GM13977 (cell line): ENCODE measurements at regions not wholly inside any gene's neighbourhood (a gene's known extent, or its start where the extent isn't known, plus 50 kb on each side); places are given as distances from the start of the nearest gene placed in this dataset.

Experiments
- DNase-seq: peaks from one replicate; pipeline ENCODE4 v3.0.0; 2012; ENCODE audit warnings: low spot score
- CTCF ChIP-seq: IDR thresholded peaks from 2 replicates; pipeline ENCODE4 v1.5.1; 2012; ENCODE audit warnings: mild to moderate bottlenecking, control low read depth; ENCODE audit not compliant: insufficient read depth; ENCODE audit errors: extremely low read depth, missing control alignments
- in situ Hi-C: fragments of 300-500 bp; cut with MboI; formaldehyde crosslinking; loops from one replicate; pipeline ENCODE4 v1.12.0; 2022; ENCODE audit warnings: low sequenced_read_pairs, low pct_unique_long_range_greater_than_20kb, mixed read lengths, inconsistent platforms; ENCODE audit not compliant: unreplicated experiment

GRCh38 chr14:103199124-103199523 is 75.9 kb downstream of the TNFAIP2 start:
- no peak for TF ChIP-seq CTCF
- in situ Hi-C loops: no loop called here
- no peak for DNase-seq

GRCh38 chr14:103201801-103202200 is 78.5 kb downstream of the TNFAIP2 start:
- TF ChIP-seq CTCF: no peak
- in situ Hi-C loops: no loop called here
- no peak for DNase-seq

GRCh38 chr14:103204852-103205540 is 81.7 kb downstream of the TNFAIP2 start:
- DNase-seq: no peak

GRCh38 chr14:103205541-103205906 is 82.3 kb downstream of the TNFAIP2 start:
- in situ Hi-C loops: no loop called here
- DNase-seq: no peak
- no peak for TF ChIP-seq CTCF

More at GRCh38 chr14:103204852-103205540, 81.7 kb downstream of the TNFAIP2 start:
- in situ Hi-C loops: no loop called here
- no peak for TF ChIP-seq CTCF

DNA sequence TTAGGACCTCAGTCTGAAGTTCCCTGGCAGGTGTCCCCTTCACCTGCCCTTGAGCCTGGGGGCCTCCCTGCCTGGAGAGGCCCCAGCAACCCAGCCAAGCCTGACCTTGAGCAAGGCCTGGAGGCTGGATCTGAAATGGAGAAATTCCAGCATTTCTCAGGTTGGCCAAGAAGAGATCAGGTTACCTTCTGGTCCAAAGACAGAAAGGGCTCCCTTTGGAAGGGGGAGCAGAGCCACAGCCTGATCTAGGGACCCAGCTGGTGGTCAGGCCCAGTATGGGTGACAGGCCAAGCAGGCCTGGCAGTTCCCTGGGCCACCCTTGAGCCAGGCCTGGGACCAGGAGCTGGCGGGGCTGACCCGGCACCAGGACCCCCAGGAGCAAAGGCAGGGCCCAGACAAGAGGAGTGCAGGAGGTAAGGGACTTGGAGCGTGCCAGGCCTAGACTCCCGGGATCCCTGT is 82.8 kb downstream of the TNFAIP2 start:
- no peak for TF ChIP-seq CTCF
- no peak for DNase-seq
- in situ Hi-C loops: no loop called here

DNA sequence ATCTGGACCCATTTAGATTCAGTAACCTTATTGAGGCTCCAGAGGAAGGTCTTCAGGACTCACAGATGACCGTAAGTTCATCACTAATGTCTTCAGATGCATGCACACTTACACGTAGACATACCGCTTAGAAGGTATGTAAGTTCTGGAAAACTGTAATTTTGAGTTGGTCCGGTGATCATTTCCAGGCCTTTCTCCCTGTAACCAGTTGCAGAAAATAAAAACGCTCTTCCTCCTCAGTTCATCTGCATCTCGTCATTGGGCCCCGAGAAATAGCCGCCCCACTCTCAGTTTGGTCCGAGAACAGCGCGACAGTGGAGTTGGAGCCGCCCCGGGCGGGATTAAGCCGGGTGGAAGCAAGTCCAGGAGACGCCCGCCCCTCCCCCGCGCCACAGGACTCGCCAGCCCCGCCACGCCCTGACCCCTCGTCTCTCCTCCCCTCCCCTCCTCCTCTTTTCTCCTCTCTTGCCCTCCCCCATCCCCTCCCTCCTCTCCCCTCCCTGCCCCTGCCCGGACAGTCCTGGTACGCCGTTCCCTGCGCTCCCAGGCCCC is 83.7 kb downstream of the TNFAIP2 start:
- TF ChIP-seq CTCF: no peak
- no peak for DNase-seq
- in situ Hi-C loops: no loop called here
